ENCODE measurements at regions not wholly inside any gene's neighbourhood (a gene's known extent, or its start where the extent isn't known, plus 50 kb on each side); places are given as distances from the start of the nearest gene placed in this dataset.

- TF ChIP-seq EZH2 (IDR thresholded peaks at IDR 0.05; ENCODE audit: low read length, unreplicated experiment): no peak
- peak; percentile 48; the same call in 1 of the 2 replicates for TF ChIP-seq CTCF (conservative IDR thresholded peaks at IDR 0.05; ENCODE audit: low read depth, low read length)
Observed at GRCh38 chr4:112942077-112942476, 107.4 kb upstream of the ANK2 start.

All from PC-3 (cell line).